ENCODE measurements at regions not wholly inside any gene's neighbourhood (a gene's known extent, or its start where the extent isn't known, plus 50 kb on each side); places are given as distances from the start of the nearest gene placed in this dataset.

DNA sequence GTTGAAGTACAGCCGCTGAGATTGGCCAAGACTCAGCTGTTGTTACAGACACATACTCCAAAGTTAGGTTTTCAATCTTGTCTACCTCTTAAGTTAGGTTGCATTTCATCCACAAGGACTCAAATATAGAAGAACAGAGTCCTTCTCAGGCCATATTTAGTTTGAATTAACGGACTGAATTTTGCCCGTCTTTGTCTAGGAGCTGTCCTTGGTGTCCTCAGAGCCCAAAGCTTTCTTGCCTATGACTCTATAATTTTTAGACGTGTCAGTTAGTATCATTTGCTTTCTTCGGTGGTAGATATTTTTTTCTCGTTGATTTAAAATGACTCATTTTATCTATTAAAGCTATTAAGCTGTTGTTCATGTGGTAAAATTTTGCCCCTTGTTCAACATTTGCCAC lies 403.2 kb downstream of the HS3ST3B1 start (continued):
- TF ChIP-seq RAD21 (IDR thresholded peaks at IDR 0.05 in 1 of 2, conservative IDR thresholded peaks at IDR 0.05 in 1 of 2; ENCODE audit: low read depth in 2 of 2, low read length in 2 of 2) (no peak), EZH2 (IDR thresholded peaks at IDR 0.05; ENCODE audit: low read depth, low read length, severe bottlenecking) (no peak)

Measured in H1 (cell line).